Astrocyte (in vitro differentiated cells and primary cell): ENCODE measurements at regions not wholly inside any gene's neighbourhood (a gene's known extent, or its start where the extent isn't known, plus 50 kb on each side); places are given as distances from the start of the nearest gene placed in this dataset.

Experiments
- DNase-seq: peaks from one replicate; pipeline ENCODE4 v3.0.0-alpha.2; 2010; ENCODE audit warnings: low read depth
- FAIRE-seq: peaks from 2 replicates; lab custom pipeline; 2011; peaks lifted over from hg19 to GRCh38; lab: Jason Lieb, UNC
- H2AFZ ChIP-seq: 2 replicates; pipeline ENCODE4 v1.6.0; 2012; ENCODE audit warnings: low read depth, low read length, inconsistent platforms
- H3K27ac ChIP-seq: 2 replicates; pipeline ENCODE4 v1.5.1; 2011; ENCODE audit warnings: low read depth, low read length, inconsistent platforms
- H3K27me3 ChIP-seq: 2 replicates; pipeline ENCODE4 v1.6.0; 2011; ENCODE audit warnings: low read length, inconsistent platforms; ENCODE audit not compliant: insufficient read depth
- H3K36me3 ChIP-seq: 2 replicates; pipeline ENCODE4 v1.5.1; 2011; ENCODE audit warnings: low read length, inconsistent platforms; ENCODE audit not compliant: insufficient read depth
- H3K4me1 ChIP-seq: 2 replicates; pipeline ENCODE4 v1.5.1; 2011; ENCODE audit warnings: low read length, inconsistent platforms; ENCODE audit not compliant: insufficient read depth
- H3K4me2 ChIP-seq: 2 replicates; pipeline ENCODE4 v1.6.0; 2012; ENCODE audit warnings: low read length, inconsistent platforms
- H3K4me3 ChIP-seq: 2 replicates; pipeline ENCODE4 v1.5.1; 2011; ENCODE audit warnings: low read depth, mild to moderate bottlenecking, low read length, inconsistent platforms; ENCODE audit not compliant: insufficient read depth
- H3K79me2 ChIP-seq: 2 replicates; pipeline ENCODE4 v1.6.0; 2012; ENCODE audit warnings: mild to moderate bottlenecking, low read length, inconsistent platforms; ENCODE audit not compliant: insufficient read depth
- H3K9ac ChIP-seq: 2 replicates; pipeline ENCODE4 v1.6.0; 2012; ENCODE audit warnings: mild to moderate bottlenecking, low read length, inconsistent platforms
- H3K9me3 ChIP-seq: 2 replicates; pipeline ENCODE4 v1.5.1; 2012; ENCODE audit warnings: low read depth, mild to moderate bottlenecking, low read length, inconsistent platforms; ENCODE audit not compliant: insufficient read depth
- H4K20me1 ChIP-seq: 2 replicates; pipeline ENCODE4 v1.6.0; 2012; ENCODE audit warnings: low read length, inconsistent platforms; ENCODE audit not compliant: insufficient read depth
- H3K27ac Mint-ChIP-seq: one replicate; pipeline ENCODE4 v1.8.0; 2021; ENCODE audit warnings: mild to moderate bottlenecking, mixed read lengths; ENCODE audit not compliant: unreplicated experiment
- H3K27me3 Mint-ChIP-seq: one replicate; pipeline ENCODE4 v1.8.0; 2021; ENCODE audit warnings: low read depth, mixed read lengths; ENCODE audit not compliant: unreplicated experiment
- H3K36me3 Mint-ChIP-seq: one replicate; pipeline ENCODE4 v1.8.0; 2021; ENCODE audit warnings: low read depth, mixed read lengths; ENCODE audit not compliant: unreplicated experiment
- H3K4me1 Mint-ChIP-seq: one replicate; pipeline ENCODE4 v1.8.0; 2021; ENCODE audit warnings: low read depth, mixed read lengths; ENCODE audit not compliant: unreplicated experiment
- H3K4me3 Mint-ChIP-seq: one replicate; pipeline ENCODE4 v1.8.0; 2021; ENCODE audit warnings: mild to moderate bottlenecking, moderate library complexity, mixed read lengths; ENCODE audit not compliant: unreplicated experiment
- H3K9me3 Mint-ChIP-seq: one replicate; pipeline ENCODE4 v1.8.0; 2021; ENCODE audit warnings: mild to moderate bottlenecking, mixed read lengths; ENCODE audit not compliant: unreplicated experiment
- CTCF ChIP-seq: IDR thresholded peaks from 2 replicates; pipeline ENCODE4 v1.5.1; 2011; ENCODE audit warnings: low read depth, mild to moderate bottlenecking, inconsistent platforms, low read length, moderate library complexity; ENCODE audit not compliant: insufficient read depth
- EZH2 ChIP-seq: IDR thresholded peaks from 2 replicates; pipeline ENCODE4 v1.6.1; 2012; ENCODE audit warnings: mild to moderate bottlenecking, low read length, inconsistent platforms; ENCODE audit not compliant: insufficient read depth

GRCh38 chr2:234671716-234672115 lies 174.8 kb upstream of the ARL4C start:
- Histone ChIP-seq H3K36me3 (no peaks in the 10 kb centered on the region), H3K27me3 (no peaks in the 10 kb centered on the region), H2AFZ (no peak overlapping the region), H3K9ac (no peak overlapping the region), H3K79me2 (no peaks in the 10 kb centered on the region), H3K4me3 (no peak overlapping the region), H3K4me2 (no peak overlapping the region), H3K4me1 (peaks cover 38% of the 10 kb centered on the region), H3K27ac (no peak overlapping the region), H4K20me1 (no peaks in the 10 kb centered on the region), H3K9me3 (peaks cover 9% of the 10 kb centered on the region)
- DNase-seq (no peak), FAIRE-seq (no peak)
- H3K4me1 Mint-ChIP-seq, result peaks cover 43% of the 10 kb centered on the region
- no peaks in the 10 kb centered on the region for H3K36me3 Mint-ChIP-seq
- TF ChIP-seq EZH2 (no peak), CTCF (no peak)
- no peaks in the 10 kb centered on the region for H3K27me3 Mint-ChIP-seq
- H3K27ac Mint-ChIP-seq, result no peak overlapping the region
- peaks cover 3% of the 10 kb centered on the region for H3K9me3 Mint-ChIP-seq
- H3K4me3 Mint-ChIP-seq, result no peak overlapping the region

GRCh38 chr2:234671231-234671630 lies 174.3 kb upstream of the ARL4C start:
- H3K27ac ChIP-seq, result no peak overlapping the region
- peaks cover 37% of the 10 kb centered on the region for H3K4me1 ChIP-seq
- no peak overlapping the region for H2AFZ ChIP-seq
- no peak for DNase-seq
- Mint-ChIP-seq H3K27me3 (no peaks in the 10 kb centered on the region), H3K9me3 (peaks cover 3% of the 10 kb centered on the region), H3K36me3 (no peaks in the 10 kb centered on the region), H3K4me3 (no peak overlapping the region), H3K27ac (no peak overlapping the region), H3K4me1 (peaks cover 38% of the 10 kb centered on the region)
- no peak for TF ChIP-seq EZH2
- TF ChIP-seq CTCF, result no peak
- H3K4me2 ChIP-seq, result no peak overlapping the region
- H3K27me3 ChIP-seq, result no peaks in the 10 kb centered on the region
- no peaks in the 10 kb centered on the region for H3K79me2 ChIP-seq
- H3K4me3 ChIP-seq, result no peak overlapping the region
- FAIRE-seq, result no peak
- H3K36me3 ChIP-seq, result no peaks in the 10 kb centered on the region
- peaks cover 9% of the 10 kb centered on the region for H3K9me3 ChIP-seq
- no peaks in the 10 kb centered on the region for H4K20me1 ChIP-seq
- H3K9ac ChIP-seq, result no peak overlapping the region

GRCh38 chr2:234670806-234671205 lies 173.9 kb upstream of the ARL4C start:
- Mint-ChIP-seq H3K36me3 (no peaks in the 10 kb centered on the region), H3K27ac (no peak overlapping the region), H3K4me3 (no peak overlapping the region), H3K4me1 (peaks cover 34% of the 10 kb centered on the region), H3K27me3 (no peaks in the 10 kb centered on the region), H3K9me3 (peaks cover 3% of the 10 kb centered on the region)
- H3K36me3 ChIP-seq, result no peaks in the 10 kb centered on the region
- TF ChIP-seq EZH2 (no peak), CTCF (no peak)
- no peak overlapping the region for H3K27ac ChIP-seq
- FAIRE-seq (no peak), DNase-seq (no peak)
- no peaks in the 10 kb centered on the region for H3K27me3 ChIP-seq
- no peak overlapping the region for H3K9ac ChIP-seq
- peaks cover 9% of the 10 kb centered on the region for H3K9me3 ChIP-seq
- no peaks in the 10 kb centered on the region for H4K20me1 ChIP-seq
- H3K4me3 ChIP-seq, result no peak overlapping the region
- no peak overlapping the region for H3K4me2 ChIP-seq
- peaks cover 34% of the 10 kb centered on the region for H3K4me1 ChIP-seq
- no peaks in the 10 kb centered on the region for H3K79me2 ChIP-seq
- no peak overlapping the region for H2AFZ ChIP-seq
